ENCODE measurements at regions not wholly inside any gene's neighbourhood (a gene's known extent, or its start where the extent isn't known, plus 50 kb on each side); places are given as distances from the start of the nearest gene placed in this dataset.
A peak's percentile ranks its signal among the peaks of the same experiment; 100 is the strongest.

DNA sequence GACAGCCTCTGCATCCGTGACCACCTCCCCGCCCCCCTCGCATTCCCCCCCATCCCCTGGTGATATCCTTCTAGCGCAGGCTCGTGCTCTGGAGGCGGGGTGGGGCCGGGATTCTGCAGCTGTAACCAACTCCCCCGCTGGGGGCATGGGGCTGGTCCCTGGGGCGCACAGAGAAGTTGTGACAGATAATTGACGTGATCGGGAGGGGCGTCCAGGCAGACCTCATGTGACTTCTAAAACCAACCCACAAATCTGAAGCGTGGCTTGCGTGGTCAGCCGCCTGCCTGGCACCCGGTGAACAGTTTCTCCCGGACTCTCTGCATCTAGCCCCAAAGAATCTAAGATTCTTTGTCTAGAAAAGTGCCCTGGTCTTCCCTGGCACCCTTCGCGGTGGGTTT, 100.6 kb upstream of the IGF1R start:
- Mint-ChIP-seq H3K27ac (peak overlapping the region; percentile 83), H3K4me3 (peak overlapping the region; percentile 91), H3K27me3 (peaks cover 50% of the 10 kb centered on the region), H3K4me1 (peaks cover 18% of the 10 kb centered on the region), H3K9me3 (ENCODE audit: insufficient read depth) (no peaks in the 10 kb centered on the region)
- Histone ChIP-seq H2AFZ (ENCODE audit: insufficient read depth, low read depth, low read length, poor library complexity, severe bottlenecking) (peak overlapping the region; percentile 83), H3K79me2 (ENCODE audit: control insufficient read depth, insufficient read depth, low read length) (no peaks in the 10 kb centered on the region), H4K20me1 (ENCODE audit: control insufficient read depth, insufficient read depth, low read length, poor library complexity, severe bottlenecking) (no peaks in the 10 kb centered on the region), H3K27me3 (replicated peaks in 1 of 4; ENCODE audit: control extremely low read depth in 1 of 4, control insufficient read depth in 3 of 4, insufficient read depth in 4 of 4, low read length in 3 of 4) (peaks cover 0 to 29% (median 10%) of the 10 kb centered on the region in 4 experiments), H3K4me1 (ENCODE audit: control insufficient read depth in 2 of 2, insufficient read depth in 2 of 2, low read length in 2 of 2) (peaks cover 18 to 22% of the 10 kb centered on the region in 2 donors), H3K9me3 (ENCODE audit: control extremely low read depth in 1 of 3, control insufficient read depth in 2 of 3, insufficient read depth in 1 of 3, low read length in 2 of 3) (peaks cover 0 to 22% (median 0%) of the 10 kb centered on the region in 3 donors), H3K9ac (ENCODE audit: low read length) (peak overlapping the region; percentile 60), H3K27ac (ENCODE audit: low read length in 2 of 2) (no peak overlapping the region), H3K4me2 (replicated peaks; ENCODE audit: low read depth, low read length, poor library complexity, severe bottlenecking) (peak overlapping the region; percentile 74), H3K36me3 (replicated peaks in 1 of 2; ENCODE audit: control extremely low read depth in 1 of 2, control insufficient read depth in 1 of 2, extremely low read depth in 1 of 2, insufficient read depth in 2 of 2, low read length in 1 of 2) (no peaks in the 10 kb centered on the region), H3K4me3 (ENCODE audit: control extremely low read depth in 1 of 5, extremely low read depth in 1 of 5, insufficient read depth in 1 of 5, low read depth in 2 of 5, low read length in 4 of 5) (peak overlapping the region; percentile 48 to 63 (median 56))
- DNase-seq (no peak), ATAC-seq (ENCODE audit: low read depth) (peak; percentile 69)
- no peak for TF ChIP-seq EZH2 (IDR thresholded peaks at IDR 0.05; ENCODE audit: borderline replicate concordance, insufficient read depth, low read depth, low read length, poor library complexity, severe bottlenecking)
- TF ChIP-seq, protein P1, sequence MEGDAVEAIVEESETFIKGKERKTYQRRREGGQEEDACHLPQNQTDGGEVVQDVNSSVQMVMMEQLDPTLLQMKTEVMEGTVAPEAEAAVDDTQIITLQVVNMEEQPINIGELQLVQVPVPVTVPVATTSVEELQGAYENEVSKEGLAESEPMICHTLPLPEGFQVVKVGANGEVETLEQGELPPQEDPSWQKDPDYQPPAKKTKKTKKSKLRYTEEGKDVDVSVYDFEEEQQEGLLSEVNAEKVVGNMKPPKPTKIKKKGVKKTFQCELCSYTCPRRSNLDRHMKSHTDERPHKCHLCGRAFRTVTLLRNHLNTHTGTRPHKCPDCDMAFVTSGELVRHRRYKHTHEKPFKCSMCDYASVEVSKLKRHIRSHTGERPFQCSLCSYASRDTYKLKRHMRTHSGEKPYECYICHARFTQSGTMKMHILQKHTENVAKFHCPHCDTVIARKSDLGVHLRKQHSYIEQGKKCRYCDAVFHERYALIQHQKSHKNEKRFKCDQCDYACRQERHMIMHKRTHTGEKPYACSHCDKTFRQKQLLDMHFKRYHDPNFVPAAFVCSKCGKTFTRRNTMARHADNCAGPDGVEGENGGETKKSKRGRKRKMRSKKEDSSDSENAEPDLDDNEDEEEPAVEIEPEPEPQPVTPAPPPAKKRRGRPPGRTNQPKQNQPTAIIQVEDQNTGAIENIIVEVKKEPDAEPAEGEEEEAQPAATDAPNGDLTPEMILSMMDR (IDR thresholded peaks at IDR 0.05) = no peak
- intact Hi-C loops (cut with micrococcal nuclease) = no loop called here
- POLR2A ChIA-PET = no interaction called here
- CTCF ChIA-PET = no interaction called here
- WGBS (ENCODE audit: insufficient coverage) = 4% methylated on average over 13 of the region's 19 CpGs

DNA sequence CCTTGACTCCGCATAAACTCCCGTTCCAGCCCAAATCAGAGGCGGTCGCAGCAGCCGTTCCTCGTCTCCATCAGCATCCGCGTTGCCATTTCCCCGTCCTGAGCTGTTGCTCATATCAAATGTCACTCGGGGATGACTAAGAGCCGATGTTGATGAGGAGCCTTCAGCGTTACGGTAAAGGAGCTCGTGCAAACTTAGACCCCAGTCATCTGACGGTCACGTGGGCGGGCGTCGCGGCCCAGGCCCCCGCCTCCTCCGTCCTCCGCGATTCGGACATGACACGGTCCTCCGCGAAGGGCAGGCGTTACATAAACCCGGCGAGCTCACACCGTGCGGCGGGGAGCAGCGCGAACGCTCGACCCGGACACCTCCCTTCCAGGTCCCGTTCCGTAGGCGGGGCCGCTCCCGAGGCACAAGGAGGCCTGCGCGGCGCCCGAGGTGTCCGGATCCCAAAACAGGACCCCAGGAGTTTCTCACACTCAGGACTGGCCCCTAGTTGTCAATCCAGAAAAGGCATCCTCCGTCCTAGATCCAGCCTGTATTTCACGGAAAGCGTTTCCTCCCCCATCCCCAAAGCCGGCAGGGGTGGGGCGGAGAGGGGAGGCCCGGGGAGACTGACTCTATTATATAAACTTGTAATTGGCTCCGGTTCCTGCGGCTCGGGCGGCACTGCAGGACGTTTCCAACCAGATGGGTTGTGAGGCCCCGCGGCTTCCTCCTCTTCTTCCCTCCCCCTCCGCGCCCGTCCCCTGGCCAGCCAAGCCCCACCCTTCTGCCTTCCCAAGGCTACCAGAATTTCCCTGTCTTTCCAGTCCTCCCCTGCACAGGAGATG, 100.0 kb upstream of the IGF1R start:
- Histone ChIP-seq H3K4me1 (ENCODE audit: control insufficient read depth in 2 of 2, insufficient read depth in 2 of 2, low read length in 2 of 2) (peaks cover 18 to 22% of the 10 kb centered on the region in 2 donors), H3K36me3 (replicated peaks in 1 of 2; ENCODE audit: control extremely low read depth in 1 of 2, control insufficient read depth in 1 of 2, extremely low read depth in 1 of 2, insufficient read depth in 2 of 2, low read length in 1 of 2) (no peaks in the 10 kb centered on the region), H3K27ac (ENCODE audit: low read length in 2 of 2) (no peak overlapping the region), H3K79me2 (ENCODE audit: control insufficient read depth, insufficient read depth, low read length) (no peaks in the 10 kb centered on the region), H3K4me3 (ENCODE audit: control extremely low read depth in 1 of 5, extremely low read depth in 1 of 5, insufficient read depth in 1 of 5, low read depth in 2 of 5, low read length in 4 of 5) (peak overlapping the region; percentile 48 to 63 (median 56)), H4K20me1 (ENCODE audit: control insufficient read depth, insufficient read depth, low read length, poor library complexity, severe bottlenecking) (no peaks in the 10 kb centered on the region), H2AFZ (ENCODE audit: insufficient read depth, low read depth, low read length, poor library complexity, severe bottlenecking) (peak overlapping the region; percentile 83), H3K27me3 (replicated peaks in 1 of 4; ENCODE audit: control extremely low read depth in 1 of 4, control insufficient read depth in 3 of 4, insufficient read depth in 4 of 4, low read length in 3 of 4) (peaks cover 0 to 29% (median 10%) of the 10 kb centered on the region in 4 experiments), H3K9ac (ENCODE audit: low read length) (peak overlapping the region; percentile 60), H3K9me3 (ENCODE audit: control extremely low read depth in 1 of 3, control insufficient read depth in 2 of 3, insufficient read depth in 1 of 3, low read length in 2 of 3) (peaks cover 0 to 22% (median 0%) of the 10 kb centered on the region in 3 donors), H3K4me2 (replicated peaks; ENCODE audit: low read depth, low read length, poor library complexity, severe bottlenecking) (peak overlapping the region; percentile 74)
- Mint-ChIP-seq H3K27me3 (peaks cover 47% of the 10 kb centered on the region), H3K9me3 (ENCODE audit: insufficient read depth) (no peaks in the 10 kb centered on the region), H3K4me3 (peak overlapping the region; percentile 91), H3K27ac (peak overlapping the region; percentile 83), H3K4me1 (peaks cover 18% of the 10 kb centered on the region)
- DNase-seq (peak; percentile 52), ATAC-seq (ENCODE audit: low read depth) (peak; percentile 61)
- TF ChIP-seq EZH2 (IDR thresholded peaks at IDR 0.05; ENCODE audit: borderline replicate concordance, insufficient read depth, low read depth, low read length, poor library complexity, severe bottlenecking) = no peak
- TF ChIP-seq, protein P1 (IDR thresholded peaks at IDR 0.05) = no peak
- WGBS (ENCODE audit: insufficient coverage) = 4% methylated on average over 44 of the region's 65 CpGs
- ChIA-PET POLR2A (no interaction called here), CTCF (no interaction called here)
- intact Hi-C loops (cut with micrococcal nuclease) = no loop called here
